H9 (cell line): ENCODE measurements at regions not wholly inside any gene's neighbourhood (a gene's known extent, or its start where the extent isn't known, plus 50 kb on each side); places are given as distances from the start of the nearest gene placed in this dataset.

Source experiments
- DNase-seq: peaks from one replicate; pipeline ENCODE4 v3.0.0-alpha.2; 2017
- H2AFZ ChIP-seq: one replicate; pipeline ENCODE4 v1.6.1; 2013; ENCODE audit warnings: mild to moderate bottlenecking, low read length, control low read depth, moderate library complexity
- H2AK5ac ChIP-seq: 2 replicates; pipeline ENCODE4 v1.6.1; 2013; ENCODE audit warnings: low read length, control low read depth, mixed read lengths; ENCODE audit not compliant: insufficient read length
- H2BK120ac ChIP-seq: one replicate; pipeline ENCODE4 v1.6.1; 2013; ENCODE audit warnings: low read depth, mild to moderate bottlenecking, low read length, control low read depth, inconsistent platforms; ENCODE audit not compliant: poor library complexity, severe bottlenecking
- H2BK12ac ChIP-seq: 2 replicates; pipeline ENCODE4 v1.6.1; 2013; ENCODE audit warnings: low read length, control low read depth, mixed read lengths, low read depth; ENCODE audit not compliant: insufficient read length
- H2BK15ac ChIP-seq: 2 replicates; pipeline ENCODE4 v1.6.1; 2013; ENCODE audit warnings: low read depth, low read length, control low read depth
- H2BK20ac ChIP-seq: one replicate; pipeline ENCODE4 v1.6.1; 2013; ENCODE audit warnings: low read depth, mild to moderate bottlenecking, low read length, control low read depth, inconsistent platforms; ENCODE audit not compliant: poor library complexity, severe bottlenecking
- H2BK5ac ChIP-seq: 2 replicates; pipeline ENCODE4 v1.6.1; 2013; ENCODE audit warnings: low read length, control low read depth, mixed read lengths; ENCODE audit not compliant: insufficient read length
- H3K14ac ChIP-seq: 2 replicates; pipeline ENCODE4 v1.6.1; 2013; ENCODE audit warnings: low read length, control low read depth; ENCODE audit not compliant: insufficient read depth
- H3K18ac ChIP-seq: 2 replicates; pipeline ENCODE4 v1.6.1; 2013; ENCODE audit warnings: low read depth, mild to moderate bottlenecking, mixed read lengths, low read length, control low read depth; ENCODE audit not compliant: insufficient read length
- H3K23ac ChIP-seq: 2 replicates; pipeline ENCODE4 v1.6.1; 2013; ENCODE audit warnings: low read length, control low read depth, mixed read lengths, low read depth; ENCODE audit not compliant: insufficient read length
- H3K23me2 ChIP-seq: 2 replicates; pipeline ENCODE4 v1.6.1; 2013; ENCODE audit warnings: low read depth, mild to moderate bottlenecking, mixed read lengths, low read length, control low read depth; ENCODE audit not compliant: insufficient read length, poor library complexity, severe bottlenecking
- H3K27ac ChIP-seq: 2 replicates; pipeline ENCODE4 v1.5.1; 2013; ENCODE audit warnings: low read length, control low read depth, mixed read lengths, low read depth; ENCODE audit not compliant: insufficient read length
- H3K27me3 ChIP-seq: 2 replicates; pipeline ENCODE4 v1.6.1; 2013; ENCODE audit warnings: low read length, control low read depth, inconsistent platforms; ENCODE audit not compliant: insufficient read depth
- H3K4ac ChIP-seq: 2 replicates; pipeline ENCODE4 v1.6.1; 2013; ENCODE audit warnings: low read depth, mild to moderate bottlenecking, control low read depth, inconsistent platforms, low read length, moderate library complexity
- H3K4me1 ChIP-seq: 2 replicates; pipeline ENCODE4 v1.6.1; 2013; ENCODE audit warnings: low read length, control low read depth, inconsistent platforms; ENCODE audit not compliant: insufficient read depth
- H3K4me2 ChIP-seq: 2 replicates; pipeline ENCODE4 v1.6.1; 2013; ENCODE audit warnings: low read length, control low read depth, mixed read lengths; ENCODE audit not compliant: insufficient read length, insufficient read depth
- H3K56ac ChIP-seq: 2 replicates; pipeline ENCODE4 v1.6.1; 2013; ENCODE audit warnings: low read depth, mild to moderate bottlenecking, mixed read lengths, low read length, control low read depth; ENCODE audit not compliant: insufficient read length
- H3K79me1 ChIP-seq: 2 replicates; pipeline ENCODE4 v1.6.1; 2013; ENCODE audit warnings: low read depth, mild to moderate bottlenecking, moderate library complexity, low read length, control low read depth, inconsistent platforms; ENCODE audit not compliant: insufficient read depth, poor library complexity, severe bottlenecking
- H3K79me2 ChIP-seq: 2 replicates; pipeline ENCODE4 v1.6.1; 2013; ENCODE audit warnings: low read length, control low read depth, inconsistent platforms; ENCODE audit not compliant: insufficient read depth
- H3K9ac ChIP-seq: 2 replicates; pipeline ENCODE4 v1.6.1; 2013; ENCODE audit warnings: low read length, control low read depth, mixed read lengths; ENCODE audit not compliant: insufficient read length; ENCODE audit errors: extremely low read depth
- H3K9me3 ChIP-seq: one replicate; pipeline ENCODE4 v1.6.1; 2013; ENCODE audit warnings: low read depth, low read length, inconsistent platforms; ENCODE audit not compliant: control insufficient read depth
- H3T11ph ChIP-seq: one replicate; pipeline ENCODE4 v1.6.1; 2013; ENCODE audit warnings: mild to moderate bottlenecking, low read length, control low read depth, inconsistent platforms
- H4K20me1 ChIP-seq: one replicate; pipeline ENCODE4 v1.6.1; 2013; ENCODE audit not compliant: control insufficient read depth, insufficient read length, insufficient read depth
- H4K5ac ChIP-seq: 2 replicates; pipeline ENCODE4 v1.6.1; 2013; ENCODE audit warnings: low read depth, mild to moderate bottlenecking, mixed read lengths, low read length, control low read depth; ENCODE audit not compliant: insufficient read length
- H4K8ac ChIP-seq: replicated peaks from 2 replicates; pipeline ENCODE4 v1.6.1; 2013; ENCODE audit warnings: low read length, control low read depth, mixed read lengths, low read depth; ENCODE audit not compliant: insufficient read length
- H4K91ac ChIP-seq: 2 replicates; pipeline ENCODE4 v1.6.1; 2013; ENCODE audit warnings: low read depth, mild to moderate bottlenecking, moderate library complexity, mixed read lengths, low read length, control low read depth; ENCODE audit not compliant: insufficient read length
- H3K27ac Mint-ChIP-seq, 3 experiments: 2 replicates in 2 of 3; 3 replicates in 1 of 3; pipeline ENCODE4 v1.8.0; 2020 to 2021; ENCODE audit warnings: mixed read lengths in 3 of 3, mild to moderate bottlenecking in 1 of 3, moderate library complexity in 1 of 3
- H3K27me3 Mint-ChIP-seq: 2 replicates; pipeline ENCODE4 v1.8.0; 2021; ENCODE audit warnings: low read depth, mild to moderate bottlenecking, moderate library complexity, mixed read lengths
- H3K36me3 Mint-ChIP-seq, 3 experiments: 2 replicates in 2 of 3; 3 replicates in 1 of 3; pipeline ENCODE4 v1.8.0; 2020 to 2021; ENCODE audit warnings: low read depth in 3 of 3, mixed read lengths in 3 of 3; ENCODE audit not compliant: insufficient read depth in 1 of 3
- H3K4me1 Mint-ChIP-seq, 2 experiments: 2 replicates each; pipeline ENCODE4 v1.8.0; 2020; ENCODE audit warnings: mixed read lengths in 2 of 2
- H3K4me3 Mint-ChIP-seq, 2 experiments: 2 replicates in 1 of 2; 3 replicates in 1 of 2; pipeline ENCODE4 v1.8.0; 2020 to 2021; ENCODE audit warnings: mild to moderate bottlenecking in 2 of 2, mixed read lengths in 2 of 2, moderate library complexity in 1 of 2
- H3K9me3 Mint-ChIP-seq, 2 experiments: 2 replicates in 1 of 2; 3 replicates in 1 of 2; pipeline ENCODE4 v1.8.0; 2020; ENCODE audit warnings: mild to moderate bottlenecking in 2 of 2, mixed read lengths in 2 of 2, moderate library complexity in 1 of 2
- WGBS: extraction: QIAGEN DNeasy Blood & Tissue Kit; methylation state at CpG from one replicate; pipeline ENCODE4 v1.1.7; 2013; ENCODE audit warnings: missing lambda C conversion rate, low lambda C conversion rate, mixed read lengths; ENCODE audit not compliant: insufficient read length; ENCODE audit errors: extremely low coverage; 5-methylcytosine and 5-hydroxymethylcytosine counted together
- TF ChIP-seq, protein P1 (sequence below): fragments of 200-600 bp; sonication (generic); conservative IDR thresholded peaks from 3 replicates; pipeline ENCODE4 v1.8.0; 2021; ENCODE audit warnings: antibody characterized with exemption, mild to moderate bottlenecking

DNA sequence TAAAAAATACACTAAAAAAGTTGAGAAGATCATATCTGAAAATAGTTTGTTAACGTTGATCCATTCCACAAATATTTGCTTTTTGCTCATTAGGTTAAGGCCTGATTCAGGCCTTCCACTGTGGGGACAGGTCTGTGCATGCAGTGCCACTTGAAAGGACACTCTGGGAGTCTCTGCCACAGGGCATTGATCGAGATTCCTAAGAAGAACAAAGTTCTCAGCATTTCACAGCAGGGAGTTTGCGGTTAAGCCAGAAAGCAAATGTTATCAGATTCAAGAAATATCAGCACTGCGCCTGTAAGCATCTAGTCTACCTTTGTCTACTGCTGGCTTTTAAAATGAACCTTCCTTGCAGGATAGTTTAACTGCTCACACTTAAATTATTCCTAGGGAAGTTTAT lies 62.2 kb upstream of the TNIP3 start:
- TF ChIP-seq, protein P1, sequence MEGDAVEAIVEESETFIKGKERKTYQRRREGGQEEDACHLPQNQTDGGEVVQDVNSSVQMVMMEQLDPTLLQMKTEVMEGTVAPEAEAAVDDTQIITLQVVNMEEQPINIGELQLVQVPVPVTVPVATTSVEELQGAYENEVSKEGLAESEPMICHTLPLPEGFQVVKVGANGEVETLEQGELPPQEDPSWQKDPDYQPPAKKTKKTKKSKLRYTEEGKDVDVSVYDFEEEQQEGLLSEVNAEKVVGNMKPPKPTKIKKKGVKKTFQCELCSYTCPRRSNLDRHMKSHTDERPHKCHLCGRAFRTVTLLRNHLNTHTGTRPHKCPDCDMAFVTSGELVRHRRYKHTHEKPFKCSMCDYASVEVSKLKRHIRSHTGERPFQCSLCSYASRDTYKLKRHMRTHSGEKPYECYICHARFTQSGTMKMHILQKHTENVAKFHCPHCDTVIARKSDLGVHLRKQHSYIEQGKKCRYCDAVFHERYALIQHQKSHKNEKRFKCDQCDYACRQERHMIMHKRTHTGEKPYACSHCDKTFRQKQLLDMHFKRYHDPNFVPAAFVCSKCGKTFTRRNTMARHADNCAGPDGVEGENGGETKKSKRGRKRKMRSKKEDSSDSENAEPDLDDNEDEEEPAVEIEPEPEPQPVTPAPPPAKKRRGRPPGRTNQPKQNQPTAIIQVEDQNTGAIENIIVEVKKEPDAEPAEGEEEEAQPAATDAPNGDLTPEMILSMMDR: no peak
- Mint-ChIP-seq H3K27me3 (no peaks in the 10 kb centered on the region; the same call in 1 of the 2 replicates), H3K27ac (peak overlapping the region in 1 of 3 experiments; percentile 72; a peak in 2 of 7 replicates), H3K36me3 (no peaks in the 10 kb centered on the region), H3K4me1 (peaks cover 4 to 9% of the 10 kb centered on the region in 2 experiments; a peak in 3 of 4 replicates), H3K4me3 (no peak overlapping the region), H3K9me3 (no peaks in the 10 kb centered on the region)
- Histone ChIP-seq H2BK12ac (no peak overlapping the region), H4K5ac (no peak overlapping the region), H4K91ac (no peak overlapping the region), H3K23me2 (no peaks in the 10 kb centered on the region), H3K4ac (no peak overlapping the region), H3K4me2 (no peak overlapping the region), H2BK15ac (no peak overlapping the region), H3K79me1 (no peaks in the 10 kb centered on the region), H3K27ac (no peak overlapping the region), H3K56ac (no peak overlapping the region), H3K9me3 (no peaks in the 10 kb centered on the region), H3K14ac (no peak overlapping the region), H3K79me2 (no peaks in the 10 kb centered on the region), H2BK120ac (no peak overlapping the region), H4K20me1 (no peaks in the 10 kb centered on the region), H2AFZ (no peak overlapping the region), H3T11ph (no peak overlapping the region), H3K9ac (no peak overlapping the region), H3K4me1 (no peaks in the 10 kb centered on the region), H3K23ac (no peak overlapping the region), H2BK5ac (no peak overlapping the region), H3K18ac (no peak overlapping the region), H2AK5ac (no peak overlapping the region), H3K27me3 (no peaks in the 10 kb centered on the region), H2BK20ac (no peak overlapping the region), H4K8ac (no peak overlapping the region)
- WGBS: no CpG with 5 or more reads among the region's 4 CpGs
- no peak for DNase-seq
